H9 (cell line): ENCODE measurements at regions not wholly inside any gene's neighbourhood (a gene's known extent, or its start where the extent isn't known, plus 50 kb on each side); places are given as distances from the start of the nearest gene placed in this dataset.

Source experiments
- DNase-seq: peaks from one replicate; pipeline ENCODE4 v3.0.0-alpha.2; 2017
- H2AFZ ChIP-seq: one replicate; pipeline ENCODE4 v1.6.1; 2013; ENCODE audit warnings: mild to moderate bottlenecking, low read length, control low read depth, moderate library complexity
- H2AK5ac ChIP-seq: 2 replicates; pipeline ENCODE4 v1.6.1; 2013; ENCODE audit warnings: low read length, control low read depth, mixed read lengths; ENCODE audit not compliant: insufficient read length
- H2BK120ac ChIP-seq: one replicate; pipeline ENCODE4 v1.6.1; 2013; ENCODE audit warnings: low read depth, mild to moderate bottlenecking, low read length, control low read depth, inconsistent platforms; ENCODE audit not compliant: poor library complexity, severe bottlenecking
- H2BK12ac ChIP-seq: 2 replicates; pipeline ENCODE4 v1.6.1; 2013; ENCODE audit warnings: low read length, control low read depth, mixed read lengths, low read depth; ENCODE audit not compliant: insufficient read length
- H2BK15ac ChIP-seq: 2 replicates; pipeline ENCODE4 v1.6.1; 2013; ENCODE audit warnings: low read depth, low read length, control low read depth
- H2BK20ac ChIP-seq: one replicate; pipeline ENCODE4 v1.6.1; 2013; ENCODE audit warnings: low read depth, mild to moderate bottlenecking, low read length, control low read depth, inconsistent platforms; ENCODE audit not compliant: poor library complexity, severe bottlenecking
- H2BK5ac ChIP-seq: 2 replicates; pipeline ENCODE4 v1.6.1; 2013; ENCODE audit warnings: low read length, control low read depth, mixed read lengths; ENCODE audit not compliant: insufficient read length
- H3K14ac ChIP-seq: 2 replicates; pipeline ENCODE4 v1.6.1; 2013; ENCODE audit warnings: low read length, control low read depth; ENCODE audit not compliant: insufficient read depth
- H3K18ac ChIP-seq: 2 replicates; pipeline ENCODE4 v1.6.1; 2013; ENCODE audit warnings: low read depth, mild to moderate bottlenecking, mixed read lengths, low read length, control low read depth; ENCODE audit not compliant: insufficient read length
- H3K23ac ChIP-seq: 2 replicates; pipeline ENCODE4 v1.6.1; 2013; ENCODE audit warnings: low read length, control low read depth, mixed read lengths, low read depth; ENCODE audit not compliant: insufficient read length
- H3K23me2 ChIP-seq: 2 replicates; pipeline ENCODE4 v1.6.1; 2013; ENCODE audit warnings: low read depth, mild to moderate bottlenecking, mixed read lengths, low read length, control low read depth; ENCODE audit not compliant: insufficient read length, poor library complexity, severe bottlenecking
- H3K27ac ChIP-seq: 2 replicates; pipeline ENCODE4 v1.5.1; 2013; ENCODE audit warnings: low read length, control low read depth, mixed read lengths, low read depth; ENCODE audit not compliant: insufficient read length
- H3K27me3 ChIP-seq: 2 replicates; pipeline ENCODE4 v1.6.1; 2013; ENCODE audit warnings: low read length, control low read depth, inconsistent platforms; ENCODE audit not compliant: insufficient read depth
- H3K4ac ChIP-seq: 2 replicates; pipeline ENCODE4 v1.6.1; 2013; ENCODE audit warnings: low read depth, mild to moderate bottlenecking, control low read depth, inconsistent platforms, low read length, moderate library complexity
- H3K4me1 ChIP-seq: 2 replicates; pipeline ENCODE4 v1.6.1; 2013; ENCODE audit warnings: low read length, control low read depth, inconsistent platforms; ENCODE audit not compliant: insufficient read depth
- H3K4me2 ChIP-seq: 2 replicates; pipeline ENCODE4 v1.6.1; 2013; ENCODE audit warnings: low read length, control low read depth, mixed read lengths; ENCODE audit not compliant: insufficient read length, insufficient read depth
- H3K56ac ChIP-seq: 2 replicates; pipeline ENCODE4 v1.6.1; 2013; ENCODE audit warnings: low read depth, mild to moderate bottlenecking, mixed read lengths, low read length, control low read depth; ENCODE audit not compliant: insufficient read length
- H3K79me1 ChIP-seq: 2 replicates; pipeline ENCODE4 v1.6.1; 2013; ENCODE audit warnings: low read depth, mild to moderate bottlenecking, moderate library complexity, low read length, control low read depth, inconsistent platforms; ENCODE audit not compliant: insufficient read depth, poor library complexity, severe bottlenecking
- H3K79me2 ChIP-seq: 2 replicates; pipeline ENCODE4 v1.6.1; 2013; ENCODE audit warnings: low read length, control low read depth, inconsistent platforms; ENCODE audit not compliant: insufficient read depth
- H3K9ac ChIP-seq: 2 replicates; pipeline ENCODE4 v1.6.1; 2013; ENCODE audit warnings: low read length, control low read depth, mixed read lengths; ENCODE audit not compliant: insufficient read length; ENCODE audit errors: extremely low read depth
- H3K9me3 ChIP-seq: one replicate; pipeline ENCODE4 v1.6.1; 2013; ENCODE audit warnings: low read depth, low read length, inconsistent platforms; ENCODE audit not compliant: control insufficient read depth
- H3T11ph ChIP-seq: one replicate; pipeline ENCODE4 v1.6.1; 2013; ENCODE audit warnings: mild to moderate bottlenecking, low read length, control low read depth, inconsistent platforms
- H4K20me1 ChIP-seq: one replicate; pipeline ENCODE4 v1.6.1; 2013; ENCODE audit not compliant: control insufficient read depth, insufficient read length, insufficient read depth
- H4K5ac ChIP-seq: 2 replicates; pipeline ENCODE4 v1.6.1; 2013; ENCODE audit warnings: low read depth, mild to moderate bottlenecking, mixed read lengths, low read length, control low read depth; ENCODE audit not compliant: insufficient read length
- H4K8ac ChIP-seq: replicated peaks from 2 replicates; pipeline ENCODE4 v1.6.1; 2013; ENCODE audit warnings: low read length, control low read depth, mixed read lengths, low read depth; ENCODE audit not compliant: insufficient read length
- H4K91ac ChIP-seq: 2 replicates; pipeline ENCODE4 v1.6.1; 2013; ENCODE audit warnings: low read depth, mild to moderate bottlenecking, moderate library complexity, mixed read lengths, low read length, control low read depth; ENCODE audit not compliant: insufficient read length
- H3K27ac Mint-ChIP-seq, 3 experiments: 2 replicates in 2 of 3; 3 replicates in 1 of 3; pipeline ENCODE4 v1.8.0; 2020 to 2021; ENCODE audit warnings: mixed read lengths in 3 of 3, mild to moderate bottlenecking in 1 of 3, moderate library complexity in 1 of 3
- H3K27me3 Mint-ChIP-seq: 2 replicates; pipeline ENCODE4 v1.8.0; 2021; ENCODE audit warnings: low read depth, mild to moderate bottlenecking, moderate library complexity, mixed read lengths
- H3K36me3 Mint-ChIP-seq, 3 experiments: 2 replicates in 2 of 3; 3 replicates in 1 of 3; pipeline ENCODE4 v1.8.0; 2020 to 2021; ENCODE audit warnings: low read depth in 3 of 3, mixed read lengths in 3 of 3; ENCODE audit not compliant: insufficient read depth in 1 of 3
- H3K4me1 Mint-ChIP-seq, 2 experiments: 2 replicates each; pipeline ENCODE4 v1.8.0; 2020; ENCODE audit warnings: mixed read lengths in 2 of 2
- H3K4me3 Mint-ChIP-seq, 2 experiments: 2 replicates in 1 of 2; 3 replicates in 1 of 2; pipeline ENCODE4 v1.8.0; 2020 to 2021; ENCODE audit warnings: mild to moderate bottlenecking in 2 of 2, mixed read lengths in 2 of 2, moderate library complexity in 1 of 2
- H3K9me3 Mint-ChIP-seq, 2 experiments: 2 replicates in 1 of 2; 3 replicates in 1 of 2; pipeline ENCODE4 v1.8.0; 2020; ENCODE audit warnings: mild to moderate bottlenecking in 2 of 2, mixed read lengths in 2 of 2, moderate library complexity in 1 of 2
- CTCF ChIP-seq: fragments of 200-600 bp; sonication (generic); conservative IDR thresholded peaks from 3 replicates; pipeline ENCODE4 v1.8.0; 2021; ENCODE audit warnings: antibody characterized with exemption, mild to moderate bottlenecking
- WGBS: extraction: QIAGEN DNeasy Blood & Tissue Kit; methylation state at CpG from one replicate; pipeline ENCODE4 v1.1.7; 2013; ENCODE audit warnings: missing lambda C conversion rate, low lambda C conversion rate, mixed read lengths; ENCODE audit not compliant: insufficient read length; ENCODE audit errors: extremely low coverage; 5-methylcytosine and 5-hydroxymethylcytosine counted together

DNA sequence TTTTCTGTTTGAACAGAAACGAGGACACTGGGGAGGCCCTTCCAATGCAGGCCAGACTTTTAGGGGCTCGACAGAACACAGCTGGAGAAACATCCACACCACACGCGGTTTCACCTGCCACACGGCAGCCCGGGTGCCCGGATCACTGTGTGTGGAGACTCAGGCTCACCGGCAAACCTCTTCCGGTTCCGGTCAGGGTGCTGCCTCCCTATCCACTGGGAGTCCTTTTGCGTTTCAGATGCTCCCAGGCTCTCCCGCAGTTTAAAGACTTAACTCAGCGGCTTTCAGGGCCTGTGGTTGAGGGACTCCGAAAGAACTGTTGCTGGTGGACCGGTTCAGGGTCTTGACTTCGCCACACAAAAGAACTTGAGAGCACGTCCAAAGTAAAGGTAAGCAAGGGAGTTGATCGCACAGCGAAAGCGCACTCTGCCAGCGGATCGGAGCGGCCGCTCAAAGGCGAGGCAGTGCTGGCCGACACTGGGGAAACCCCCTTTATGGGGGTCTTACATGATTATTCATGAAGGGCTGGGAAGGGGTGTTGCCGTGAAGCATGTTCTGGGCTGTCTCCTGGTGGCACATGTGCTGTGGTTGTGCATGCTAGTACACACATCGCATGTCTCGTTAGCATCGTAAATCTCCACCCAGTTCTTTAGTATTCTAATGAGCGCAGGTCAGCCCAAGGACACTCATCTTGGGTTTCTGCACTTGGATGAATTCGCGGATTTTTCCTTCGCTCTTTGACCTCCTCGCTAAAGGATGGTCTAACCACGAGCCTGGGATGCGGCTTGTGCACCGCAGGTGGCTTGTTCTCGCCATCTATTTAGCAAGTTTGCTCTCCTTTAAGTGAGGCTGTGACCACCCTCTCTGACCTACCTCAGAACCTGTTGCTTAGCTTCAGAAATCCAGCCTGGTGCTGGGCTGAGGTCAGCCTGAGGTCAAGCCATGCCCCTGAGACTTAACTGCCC lies 180.3 kb downstream of the CDH26 start:
- Histone ChIP-seq H2AFZ (no peak overlapping the region), H3K14ac (no peak overlapping the region), H2BK12ac (no peak overlapping the region), H3K23ac (no peak overlapping the region), H4K20me1 (no peaks in the 10 kb centered on the region), H2BK120ac (no peak overlapping the region), H3K18ac (no peak overlapping the region), H4K8ac (no peak overlapping the region), H3K56ac (no peak overlapping the region), H3K4me2 (no peak overlapping the region), H3K79me1 (no peaks in the 10 kb centered on the region), H2BK20ac (no peak overlapping the region), H3K9me3 (no peaks in the 10 kb centered on the region), H3K27me3 (no peaks in the 10 kb centered on the region), H3K79me2 (no peaks in the 10 kb centered on the region), H3K23me2 (no peaks in the 10 kb centered on the region), H2BK15ac (no peak overlapping the region), H3K27ac (no peak overlapping the region), H2BK5ac (no peak overlapping the region), H3T11ph (no peak overlapping the region), H4K91ac (no peak overlapping the region), H3K9ac (no peak overlapping the region), H3K4me1 (no peaks in the 10 kb centered on the region), H4K5ac (no peak overlapping the region), H2AK5ac (no peak overlapping the region), H3K4ac (no peak overlapping the region)
- TF ChIP-seq CTCF = no peak
- Mint-ChIP-seq H3K27me3 (peaks cover 12% of the 10 kb centered on the region), H3K9me3 (no peaks in the 10 kb centered on the region; a peak in 1 of 5 replicates), H3K27ac (no peak overlapping the region), H3K36me3 (no peaks in the 10 kb centered on the region; a peak in 1 of 7 replicates), H3K4me3 (no peak overlapping the region), H3K4me1 (peaks cover 2 to 4% of the 10 kb centered on the region in 2 experiments; a peak in 1 of 4 replicates)
- no CpG with 5 or more reads among the region's 39 CpGs for WGBS
- no peak for DNase-seq
